H1 (cell line): ENCODE measurements at regions not wholly inside any gene's neighbourhood (a gene's known extent, or its start where the extent isn't known, plus 50 kb on each side); places are given as distances from the start of the nearest gene placed in this dataset.

Experiments
- CTCF ChIA-PET: fragments of 300-600 bp; sonication (Branson Sonifier 250); formaldehyde crosslinking; loops from one replicate; lab custom pipeline; 2021; ENCODE audit not compliant: partially characterized antibody; lab: Charles Lee
- POLR2A ChIA-PET: fragments of 300-600 bp; sonication (Branson Sonifier 250); formaldehyde crosslinking; loops from one replicate; lab custom pipeline; 2021; ENCODE audit warnings: inconsistent platforms; ENCODE audit not compliant: partially characterized antibody; lab: Charles Lee
- DNase-seq, 2 experiments: peaks; one replicate each; pipeline versions ENCODE4 v3.0.0 to v3.0.0-alpha.2; 2010 to 2022; ENCODE audit warnings: low spot score in 2 of 2, low read depth in 1 of 2, mixed read lengths in 1 of 2
- FAIRE-seq: peaks from 2 replicates; lab custom pipeline; 2011; peaks lifted over from hg19 to GRCh38; lab: Jason Lieb, UNC
- H2AFZ ChIP-seq: 2 replicates; pipeline ENCODE4 v1.8.1; 2012; ENCODE audit warnings: low read length, inconsistent platforms
- H2AK5ac ChIP-seq: 2 replicates; pipeline ENCODE4 v1.6.1; 2013; ENCODE audit warnings: low read depth, low read length
- H2BK120ac ChIP-seq: replicated peaks from 2 replicates; pipeline ENCODE3; 2013; ENCODE audit warnings: low read depth, low read length, inconsistent platforms
- H2BK12ac ChIP-seq: 2 replicates; pipeline ENCODE4 v1.6.1; 2013; ENCODE audit warnings: low read depth, low read length
- H2BK15ac ChIP-seq: 2 replicates; pipeline ENCODE4 v1.6.1; 2013; ENCODE audit warnings: low read length
- H2BK20ac ChIP-seq: 2 replicates; pipeline ENCODE4 v1.6.1; 2013; ENCODE audit warnings: low read length
- H2BK5ac ChIP-seq: 2 replicates; pipeline ENCODE4 v1.6.1; 2013; ENCODE audit warnings: low read depth, low read length
- H3K14ac ChIP-seq: 2 replicates; pipeline ENCODE4 v1.6.1; 2013; ENCODE audit warnings: inconsistent platforms; ENCODE audit not compliant: insufficient read length
- H3K18ac ChIP-seq: 2 replicates; pipeline ENCODE4 v1.6.1; 2013; ENCODE audit warnings: low read length; ENCODE audit errors: extremely low read depth
- H3K23ac ChIP-seq: 2 replicates; pipeline ENCODE4 v1.6.1; 2013; ENCODE audit warnings: inconsistent platforms; ENCODE audit not compliant: insufficient read length
- H3K23me2 ChIP-seq: 2 replicates; pipeline ENCODE4 v1.6.1; 2013; ENCODE audit warnings: low read depth, low read length
- H3K27ac ChIP-seq: 2 replicates; pipeline ENCODE4 v1.6.1; 2011; ENCODE audit warnings: low read depth, low read length, inconsistent platforms
- H3K27me3 ChIP-seq, 4 experiments: replicated peaks in 1 of 4; 1 replicate in 1 of 4; 2 replicates in 3 of 4; pipeline versions ENCODE4 v1.6.1 to v1.8.1; 2011 to 2013; ENCODE audit warnings: low read length in 3 of 4, mild to moderate bottlenecking in 3 of 4, inconsistent platforms in 2 of 4, mixed read lengths in 2 of 4, moderate library complexity in 1 of 4; ENCODE audit not compliant: control insufficient read depth in 3 of 4, insufficient read depth in 3 of 4; ENCODE audit errors: extremely low read depth in 1 of 4
- H3K36me3 ChIP-seq, 4 experiments: 2 replicates each; pipeline versions ENCODE4 v1.6.1 to v1.8.1; 2011 to 2013; ENCODE audit warnings: mild to moderate bottlenecking in 4 of 4, low read length in 3 of 4, moderate library complexity in 2 of 4, control low read depth in 1 of 4, inconsistent platforms in 1 of 4; ENCODE audit not compliant: insufficient read depth in 4 of 4, control insufficient read depth in 2 of 4
- H3K4ac ChIP-seq: replicated peaks from 2 replicates; pipeline ENCODE3; 2013; ENCODE audit warnings: low read length, low read depth, mixed read lengths, inconsistent platforms; ENCODE audit not compliant: insufficient read length
- H3K4me1 ChIP-seq, 4 experiments: replicated peaks in 1 of 4; 1 replicate in 1 of 4; 2 replicates in 3 of 4; pipeline versions ENCODE4 v1.6.1 to v1.8.1; 2011 to 2013; ENCODE audit warnings: low read length in 3 of 4, inconsistent platforms in 2 of 4, mixed read lengths in 1 of 4; ENCODE audit not compliant: insufficient read depth in 4 of 4, control insufficient read depth in 3 of 4
- H3K4me2 ChIP-seq, 2 experiments: 2 replicates each; pipeline versions ENCODE4 v1.6.1 to v1.8.1; 2011 to 2013; ENCODE audit warnings: low read depth in 2 of 2, low read length in 2 of 2, control low read depth in 1 of 2, inconsistent platforms in 1 of 2, mild to moderate bottlenecking in 1 of 2; ENCODE audit not compliant: insufficient read depth in 1 of 2
- H3K4me3 ChIP-seq, 4 experiments: fragments of 200-600, 300-600 bp in 1 of 4; sonication (generic), shearing (Covaris generic), sonication (Bioruptor Twin) in 1 of 4; 2 replicates each; pipeline versions ENCODE4 v1.5.1 to v1.8.1; 2011 to 2016; ENCODE audit warnings: low read length in 4 of 4, low read depth in 3 of 4, control low read depth in 2 of 4, inconsistent platforms in 2 of 4, mild to moderate bottlenecking in 2 of 4, mixed read lengths in 1 of 4, moderate library complexity in 1 of 4; ENCODE audit not compliant: insufficient read depth in 2 of 4; ENCODE audit errors: extremely low read depth in 1 of 4
- H3K56ac ChIP-seq: replicated peaks from 2 replicates; pipeline ENCODE3; 2013; ENCODE audit warnings: low read depth, mild to moderate bottlenecking, mixed read lengths, low read length, inconsistent platforms; ENCODE audit not compliant: insufficient read length
- H3K79me1 ChIP-seq: 2 replicates; pipeline ENCODE4 v1.6.1; 2013; ENCODE audit warnings: low read depth, low read length, control low read depth
- H3K79me2 ChIP-seq, 2 experiments: 2 replicates each; pipeline versions ENCODE4 v1.6.1 to v1.8.1; 2012 to 2013; ENCODE audit warnings: low read length in 2 of 2, mild to moderate bottlenecking in 2 of 2, inconsistent platforms in 1 of 2; ENCODE audit not compliant: insufficient read depth in 2 of 2, control insufficient read depth in 1 of 2
- H3K9ac ChIP-seq, 4 experiments: replicated peaks in 1 of 4; 1 replicate in 1 of 4; 2 replicates in 3 of 4; pipeline versions ENCODE4 v1.6.1 to v1.8.1; 2011 to 2013; ENCODE audit warnings: low read depth in 3 of 4, low read length in 3 of 4, control low read depth in 2 of 4, mild to moderate bottlenecking in 2 of 4, moderate library complexity in 2 of 4, inconsistent platforms in 1 of 4; ENCODE audit errors: extremely low read depth in 1 of 4
- H3K9me3 ChIP-seq, 2 experiments: 2 replicates each; pipeline versions ENCODE4 v1.6.1 to v1.8.1; 2012 to 2013; ENCODE audit warnings: mild to moderate bottlenecking in 2 of 2, moderate library complexity in 2 of 2, control low read depth in 1 of 2, inconsistent platforms in 1 of 2, low read depth in 1 of 2, low read length in 1 of 2, mixed read lengths in 1 of 2; ENCODE audit not compliant: insufficient read depth in 2 of 2
- H4K20me1 ChIP-seq, 2 experiments: replicated peaks in 1 of 2; 2 replicates each; pipeline versions ENCODE3 to v1.8.1; 2011 to 2013; ENCODE audit warnings: inconsistent platforms in 2 of 2, low read length in 2 of 2, mild to moderate bottlenecking in 1 of 2; ENCODE audit not compliant: insufficient read depth in 2 of 2, control insufficient read depth in 1 of 2
- H4K5ac ChIP-seq: 2 replicates; pipeline ENCODE4 v1.6.1; 2013; ENCODE audit warnings: low read length, low read depth, mixed read lengths, inconsistent platforms; ENCODE audit not compliant: insufficient read length
- H4K8ac ChIP-seq: 2 replicates; pipeline ENCODE4 v1.8.0; 2013; ENCODE audit warnings: mild to moderate bottlenecking, moderate library complexity, low read length, inconsistent platforms; ENCODE audit not compliant: insufficient read depth; ENCODE audit errors: extremely low read depth
- H4K91ac ChIP-seq: replicated peaks from 2 replicates; pipeline ENCODE3; 2013; ENCODE audit warnings: low read length, mixed read lengths, inconsistent platforms; ENCODE audit not compliant: insufficient read length
- ASH2L ChIP-seq: fragments of 200-600, 300-600 bp; sonication (generic); IDR thresholded peaks from one replicate; pipeline ENCODE4 v1.7.1; 2017; ENCODE audit warnings: low read length
- BRCA1 ChIP-seq: IDR thresholded peaks from 2 replicates; pipeline ENCODE4 v1.6.1; 2012; ENCODE audit warnings: low read depth, low read length, improper control_type of control experiment
- CTBP2 ChIP-seq: IDR thresholded peaks from 2 replicates; pipeline ENCODE4 v1.7.0; 2011; ENCODE audit warnings: borderline replicate concordance, mild to moderate bottlenecking, moderate library complexity, mixed read lengths, low read length; ENCODE audit not compliant: insufficient read depth, insufficient read length
- JUN ChIP-seq: IDR thresholded peaks from 2 replicates; pipeline ENCODE4 v1.6.1; 2011; ENCODE audit warnings: low read depth, mild to moderate bottlenecking, improper control_type of control experiment, low read length
- RAD21 ChIP-seq, 2 experiments: IDR thresholded peaks in 1 of 2; conservative IDR thresholded peaks in 1 of 2; 2 replicates each; pipeline ENCODE4 v1.6.1; 2011; ENCODE audit warnings: low read depth in 2 of 2, low read length in 2 of 2, improper control_type of control experiment in 1 of 2, inconsistent platforms in 1 of 2, mild to moderate bottlenecking in 1 of 2, moderate library complexity in 1 of 2
- RXRA ChIP-seq: IDR thresholded peaks from 2 replicates; pipeline ENCODE4 v1.6.1; 2011; ENCODE audit warnings: low read depth, mild to moderate bottlenecking, low read length, moderate library complexity; ENCODE audit not compliant: insufficient read depth
- WGBS, 2 experiments: shearing (Covaris generic) in 1 of 2; methylation state at CpG; one replicate each; pipeline versions ENCODE4 v1.1.6 to v1.1.7; 2013 to 2015; ENCODE audit warnings: low lambda C conversion rate in 2 of 2, mixed read lengths in 2 of 2, inconsistent platforms in 1 of 2, low coverage in 1 of 2, missing lambda C conversion rate in 1 of 2; ENCODE audit not compliant: insufficient replicate concordance in 2 of 2, insufficient coverage in 1 of 2, insufficient read length in 1 of 2; ENCODE audit errors: extremely low coverage in 1 of 2, missing lambda C conversion rate in 1 of 2; 5-methylcytosine and 5-hydroxymethylcytosine counted together
- TF ChIP-seq, protein P1 (sequence below), 3 experiments: IDR thresholded peaks; 1 replicate in 2 of 3; 2 replicates in 1 of 3; pipeline versions ENCODE4 v1.5.1 to v1.6.1; 2011; ENCODE audit warnings: low read length in 3 of 3, mild to moderate bottlenecking in 3 of 3, inconsistent platforms in 2 of 3, low read depth in 1 of 3, moderate library complexity in 1 of 3; ENCODE audit not compliant: insufficient read depth in 1 of 3; ENCODE audit errors: control extremely low read depth in 1 of 3
- TF ChIP-seq, protein P2 (sequence below): IDR thresholded peaks from 2 replicates; pipeline ENCODE4 v1.6.1; 2011; ENCODE audit warnings: low read length, improper control_type of control experiment

DNA sequence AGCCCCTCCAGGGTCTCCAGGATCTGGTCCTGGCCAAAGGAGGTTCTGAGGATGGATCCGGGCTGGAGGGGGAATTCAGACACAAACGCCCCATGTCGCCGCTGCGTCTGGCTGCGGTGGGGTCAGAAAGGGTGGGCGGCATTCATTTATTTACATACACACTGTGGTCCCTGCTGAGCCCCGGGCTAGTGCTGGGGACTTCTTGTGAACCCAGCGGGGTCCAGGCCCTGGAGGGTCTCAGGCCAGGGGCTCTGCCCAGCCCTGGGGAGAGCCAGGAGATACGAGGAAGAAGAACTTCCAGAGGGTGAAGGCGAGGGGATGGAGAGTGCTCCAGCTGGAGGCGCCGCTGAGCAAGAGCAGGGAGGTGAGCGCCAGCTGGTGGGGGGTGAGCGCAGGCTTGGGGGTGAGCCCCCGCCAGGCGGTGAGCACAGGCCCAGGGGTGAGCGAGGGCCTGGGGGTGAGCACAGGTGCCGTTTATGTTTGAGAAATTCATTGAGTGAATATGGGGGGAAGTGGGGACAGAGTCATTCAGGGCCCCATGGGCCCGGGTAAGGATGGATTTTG, 68.1 kb downstream of the NCOR2 start:
- FAIRE-seq = no peak
- Histone ChIP-seq H3K9me3 (no peaks in the 10 kb centered on the region), H3K27ac (0 out of 2 replicates have a peak overlapping the region, but pooled peaks have one; percentile 55), H3K23ac (no peak overlapping the region), H2BK12ac (0 out of 2 replicates have a peak overlapping the region, but pooled peaks have one; percentile 76), H2BK15ac (no peak overlapping the region), H4K91ac (no peak overlapping the region), H3K14ac (no peak overlapping the region), H3K4ac (no peak overlapping the region), H3K56ac (no peak overlapping the region), H3K4me1 (peaks cover 7 to 54% (median 40%) of the 10 kb centered on the region in 4 experiments), H3K36me3 (peaks cover 0 to 4% (median 0%) of the 10 kb centered on the region in 4 experiments; a peak in 2 of 8 replicates), H3K4me2 (no peak overlapping the region), H2AK5ac (peak overlapping the region; percentile 70), H3K4me3 (no peak overlapping the region), H3K9ac (no peak overlapping the region), H2BK120ac (no peak overlapping the region), H2BK20ac (no peak overlapping the region), H3K23me2 (peaks cover 4% of the 10 kb centered on the region), H4K5ac (no peak overlapping the region), H2AFZ (no peak overlapping the region), H3K79me1 (peaks cover 50% of the 10 kb centered on the region), H3K79me2 (peaks cover 13 to 96% of the 10 kb centered on the region in 2 experiments), H3K18ac (no peak overlapping the region; the same call in 1 of the 2 replicates), H3K27me3 (no peaks in the 10 kb centered on the region), H4K20me1 (peaks cover 31 to 43% of the 10 kb centered on the region in 2 experiments), H2BK5ac (peak overlapping the region; percentile 95), H4K8ac (no peak overlapping the region; the same call in 1 of the 2 replicates)
- DNase-seq = no peak
- CTCF ChIA-PET = interaction anchor here (0.7 to 4.4 kb wide), 11 partner anchors 9 to 267 kb away, joined by 3 to 20 read pairs (median 5); no protein-coding TSS in a partner anchor
- POLR2A ChIA-PET = interaction anchor here (0.6 to 1.8 kb wide), 6 partner anchors 9 to 180 kb away, joined by 3 to 10 read pairs (median 4); no protein-coding TSS in a partner anchor
- 85% methylated on average over 19 of the region's 20 CpGs; no CpG with 5 or more reads in 1 of the 2 experiments for WGBS, 2 experiments
- TF ChIP-seq RXRA (no peak), RAD21 (IDR thresholded peaks at IDR 0.05 in 1 of 2, conservative IDR thresholded peaks at IDR 0.05 in 1 of 2; ENCODE audit: low read depth in 2 of 2, low read length in 2 of 2) (0 out of 4 replicates have a peak, but pooled peaks have one; percentile 2 to 23), JUN (no peak), BRCA1 (no peak), CTBP2 (no peak), ASH2L (peak; percentile 7)
- TF ChIP-seq, protein P1, sequence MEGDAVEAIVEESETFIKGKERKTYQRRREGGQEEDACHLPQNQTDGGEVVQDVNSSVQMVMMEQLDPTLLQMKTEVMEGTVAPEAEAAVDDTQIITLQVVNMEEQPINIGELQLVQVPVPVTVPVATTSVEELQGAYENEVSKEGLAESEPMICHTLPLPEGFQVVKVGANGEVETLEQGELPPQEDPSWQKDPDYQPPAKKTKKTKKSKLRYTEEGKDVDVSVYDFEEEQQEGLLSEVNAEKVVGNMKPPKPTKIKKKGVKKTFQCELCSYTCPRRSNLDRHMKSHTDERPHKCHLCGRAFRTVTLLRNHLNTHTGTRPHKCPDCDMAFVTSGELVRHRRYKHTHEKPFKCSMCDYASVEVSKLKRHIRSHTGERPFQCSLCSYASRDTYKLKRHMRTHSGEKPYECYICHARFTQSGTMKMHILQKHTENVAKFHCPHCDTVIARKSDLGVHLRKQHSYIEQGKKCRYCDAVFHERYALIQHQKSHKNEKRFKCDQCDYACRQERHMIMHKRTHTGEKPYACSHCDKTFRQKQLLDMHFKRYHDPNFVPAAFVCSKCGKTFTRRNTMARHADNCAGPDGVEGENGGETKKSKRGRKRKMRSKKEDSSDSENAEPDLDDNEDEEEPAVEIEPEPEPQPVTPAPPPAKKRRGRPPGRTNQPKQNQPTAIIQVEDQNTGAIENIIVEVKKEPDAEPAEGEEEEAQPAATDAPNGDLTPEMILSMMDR (IDR thresholded peaks at IDR 0.05; ENCODE audit: control extremely low read depth in 1 of 3, insufficient read depth in 1 of 3, low read depth in 1 of 3, low read length in 3 of 3) = peak in 2 of 3 experiments; percentile 23 to 37; a peak in 2 of 4 replicates
- TF ChIP-seq, protein P2, sequence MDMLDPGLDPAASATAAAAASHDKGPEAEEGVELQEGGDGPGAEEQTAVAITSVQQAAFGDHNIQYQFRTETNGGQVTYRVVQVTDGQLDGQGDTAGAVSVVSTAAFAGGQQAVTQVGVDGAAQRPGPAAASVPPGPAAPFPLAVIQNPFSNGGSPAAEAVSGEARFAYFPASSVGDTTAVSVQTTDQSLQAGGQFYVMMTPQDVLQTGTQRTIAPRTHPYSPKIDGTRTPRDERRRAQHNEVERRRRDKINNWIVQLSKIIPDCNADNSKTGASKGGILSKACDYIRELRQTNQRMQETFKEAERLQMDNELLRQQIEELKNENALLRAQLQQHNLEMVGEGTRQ = no peak
